Renal pelvis (tissue), 1 donor: ENCODE measurements at regions not wholly inside any gene's neighbourhood (a gene's known extent, or its start where the extent isn't known, plus 50 kb on each side); places are given as distances from the start of the nearest gene placed in this dataset.

Experiments
- DNase-seq: peaks from one replicate; pipeline ENCODE4 v3.0.0-alpha.2; 2013

- DNase-seq = no peak
These were observed 52.1 kb upstream of the FREM1 start for GRCh38 chr9:14962193-14962882.

GRCh38 chr9:14961372-14962068, 51.3 kb upstream of the FREM1 start:
- no peak for DNase-seq

- no peak for DNase-seq
These were observed 50.7 kb upstream of the FREM1 start for GRCh38 chr9:14960881-14961280.
